Neuronal stem cell (in vitro differentiated cells): ENCODE measurements at regions not wholly inside any gene's neighbourhood (a gene's known extent, or its start where the extent isn't known, plus 50 kb on each side); places are given as distances from the start of the nearest gene placed in this dataset.
A peak's percentile ranks its signal among the peaks of the same experiment; 100 is the strongest.

Experiments
- DNase-seq: peaks from one replicate; pipeline ENCODE4 v3.0.0-alpha.2; 2013; ENCODE audit warnings: low spot score
- H2AFZ ChIP-seq: one replicate; pipeline ENCODE4 v1.6.1; 2013; ENCODE audit warnings: mild to moderate bottlenecking, low read length, inconsistent platforms
- H2AK5ac ChIP-seq: 2 replicates; pipeline ENCODE4 v1.6.1; 2013; ENCODE audit warnings: low read depth, mild to moderate bottlenecking, inconsistent platforms, low read length, moderate library complexity, mixed read lengths
- H2BK120ac ChIP-seq: 2 replicates; pipeline ENCODE4 v1.6.1; 2013; ENCODE audit warnings: low read depth, mild to moderate bottlenecking, inconsistent platforms, low read length, moderate library complexity, mixed read lengths
- H2BK12ac ChIP-seq: one replicate; pipeline ENCODE4 v1.6.1; 2013; ENCODE audit warnings: low read length, inconsistent platforms
- H2BK15ac ChIP-seq: 2 replicates; pipeline ENCODE4 v1.6.1; 2013; ENCODE audit warnings: mild to moderate bottlenecking, low read length, inconsistent platforms, mixed read lengths
- H2BK5ac ChIP-seq: one replicate; pipeline ENCODE4 v1.6.1; 2013; ENCODE audit warnings: inconsistent platforms, mild to moderate bottlenecking, low read length, moderate library complexity
- H3K14ac ChIP-seq: one replicate; pipeline ENCODE4 v1.6.1; 2013; ENCODE audit warnings: low read length, inconsistent platforms
- H3K18ac ChIP-seq: 2 replicates; pipeline ENCODE4 v1.6.1; 2013; ENCODE audit warnings: low read length, inconsistent platforms
- H3K23ac ChIP-seq: 2 replicates; pipeline ENCODE4 v1.6.1; 2013; ENCODE audit warnings: low read depth, mild to moderate bottlenecking, mixed read lengths, low read length, inconsistent platforms; ENCODE audit not compliant: poor library complexity
- H3K27ac ChIP-seq: replicated peaks from 3 replicates; pipeline ENCODE4 v1.5.1; 2013; ENCODE audit warnings: low read length, inconsistent platforms
- H3K27me3 ChIP-seq, 3 experiments: 2 replicates each; pipeline ENCODE4 v1.6.1; 2013; ENCODE audit warnings: low read length in 3 of 3, mild to moderate bottlenecking in 2 of 3, inconsistent platforms in 1 of 3, low read depth in 1 of 3, mixed read lengths in 1 of 3, moderate library complexity in 1 of 3; ENCODE audit not compliant: control insufficient read depth in 3 of 3, insufficient read depth in 3 of 3
- H3K36me3 ChIP-seq, 2 donors: replicated peaks in 1 of 2; 2 replicates each; pipeline ENCODE4 v1.6.1; 2013; ENCODE audit warnings: low read length in 2 of 2; ENCODE audit not compliant: control insufficient read depth in 2 of 2, insufficient read depth in 2 of 2
- H3K4ac ChIP-seq: 2 replicates; pipeline ENCODE4 v1.6.1; 2013; ENCODE audit warnings: inconsistent platforms, mild to moderate bottlenecking, low read length, moderate library complexity
- H3K4me1 ChIP-seq, 2 donors: 1 replicate in 1 of 2; 2 replicates in 1 of 2; pipeline ENCODE4 v1.6.1; 2013; ENCODE audit warnings: low read length in 2 of 2, low read depth in 1 of 2; ENCODE audit not compliant: control insufficient read depth in 2 of 2, insufficient read depth in 1 of 2
- H3K4me2 ChIP-seq: one replicate; pipeline ENCODE4 v1.6.1; 2013; ENCODE audit warnings: mild to moderate bottlenecking, low read length, inconsistent platforms; ENCODE audit not compliant: insufficient read depth, poor library complexity, severe bottlenecking
- H3K4me3 ChIP-seq, 2 donors: 2 replicates each; pipeline ENCODE4 v1.5.1; 2013; ENCODE audit warnings: low read length in 2 of 2, mild to moderate bottlenecking in 2 of 2, inconsistent platforms in 1 of 2, moderate library complexity in 1 of 2
- H3K79me1 ChIP-seq: one replicate; pipeline ENCODE4 v1.6.1; 2013; ENCODE audit warnings: low read depth, mild to moderate bottlenecking, inconsistent platforms, low read length, moderate library complexity
- H3K9ac ChIP-seq: one replicate; pipeline ENCODE4 v1.6.1; 2013; ENCODE audit warnings: mild to moderate bottlenecking, low read depth, low read length, inconsistent platforms; ENCODE audit not compliant: poor library complexity
- H3K9me3 ChIP-seq, 2 donors: replicated peaks in 1 of 2; 2 replicates each; pipeline versions ENCODE3 to v1.6.1; 2013; ENCODE audit warnings: low read length in 2 of 2, mild to moderate bottlenecking in 2 of 2, inconsistent platforms in 1 of 2, low read depth in 1 of 2, mixed read lengths in 1 of 2, moderate library complexity in 1 of 2; ENCODE audit not compliant: control insufficient read depth in 2 of 2, insufficient read depth in 1 of 2
- H4K8ac ChIP-seq: one replicate; pipeline ENCODE4 v1.6.1; 2013; ENCODE audit warnings: low read depth, mild to moderate bottlenecking, inconsistent platforms, low read length, moderate library complexity
- H4K91ac ChIP-seq: one replicate; pipeline ENCODE4 v1.6.1; 2013; ENCODE audit warnings: low read length, low read depth, mild to moderate bottlenecking, inconsistent platforms; ENCODE audit not compliant: poor library complexity
- WGBS, 2 donors: extraction: QIAGEN DNeasy Blood & Tissue Kit; methylation state at CpG; one replicate each; pipeline ENCODE4 v1.1.7; 2013; ENCODE audit warnings: missing lambda C conversion rate in 2 of 2, mixed read lengths in 1 of 2; ENCODE audit not compliant: insufficient read length in 2 of 2, insufficient replicate concordance in 1 of 2; ENCODE audit errors: extremely low coverage in 2 of 2; 5-methylcytosine and 5-hydroxymethylcytosine counted together

GRCh38 chr6:163780994-163781393 is 366.5 kb downstream of the QKI start:
- no peak overlapping the region for H4K91ac ChIP-seq
- no peak overlapping the region for H3K14ac ChIP-seq
- no peaks in the 10 kb centered on the region for H3K79me1 ChIP-seq
- no peak overlapping the region for H2BK15ac ChIP-seq
- no peak overlapping the region for H3K27ac ChIP-seq
- H3K4me2 ChIP-seq, result no peak overlapping the region
- no peak overlapping the region for H4K8ac ChIP-seq
- H3K36me3 ChIP-seq, result no peaks in the 10 kb centered on the region
- H2BK12ac ChIP-seq, result no peak overlapping the region
- H3K4ac ChIP-seq, result no peak overlapping the region
- H3K4me1 ChIP-seq, result peaks cover 5 to 11% of the 10 kb centered on the region in 2 donors
- H3K27me3 ChIP-seq, result no peaks in the 10 kb centered on the region
- H3K18ac ChIP-seq, result no peak overlapping the region
- peak overlapping the region; percentile 70 for H2AFZ ChIP-seq
- H2BK120ac ChIP-seq, result no peak overlapping the region
- no peak overlapping the region for H3K4me3 ChIP-seq
- H2AK5ac ChIP-seq, result no peak overlapping the region
- H3K9ac ChIP-seq, result no peak overlapping the region
- WGBS, 2 donors, result no CpG with 5 or more reads among the region's 5 CpGs
- H3K9me3 ChIP-seq, result peaks cover 0 to 2% of the 10 kb centered on the region in 2 donors
- no peak overlapping the region for H3K23ac ChIP-seq
- H2BK5ac ChIP-seq, result no peak overlapping the region
- peak; percentile 15 for DNase-seq

GRCh38 chr6:163779727-163780284 is 365.3 kb downstream of the QKI start:
- H2BK120ac ChIP-seq, result no peak overlapping the region
- no peak overlapping the region for H4K8ac ChIP-seq
- H3K9ac ChIP-seq, result no peak overlapping the region
- H3K27me3 ChIP-seq, result no peaks in the 10 kb centered on the region
- no peaks in the 10 kb centered on the region for H3K36me3 ChIP-seq
- no peak overlapping the region for H3K4me2 ChIP-seq
- H3K18ac ChIP-seq, result no peak overlapping the region
- H2BK15ac ChIP-seq, result no peak overlapping the region
- H3K4ac ChIP-seq, result no peak overlapping the region
- H4K91ac ChIP-seq, result no peak overlapping the region
- no peak overlapping the region for H3K27ac ChIP-seq
- peak overlapping the region; percentile 12 for H2BK12ac ChIP-seq
- H3K79me1 ChIP-seq, result no peaks in the 10 kb centered on the region
- H2BK5ac ChIP-seq, result no peak overlapping the region
- WGBS, 2 donors, result no CpG with 5 or more reads among the region's 7 CpGs
- peaks cover 0 to 2% of the 10 kb centered on the region in 2 donors for H3K9me3 ChIP-seq
- no peak overlapping the region for H2AFZ ChIP-seq
- H3K4me3 ChIP-seq, result no peak overlapping the region
- H3K23ac ChIP-seq, result no peak overlapping the region
- no peak overlapping the region for H3K14ac ChIP-seq
- peaks cover 5 to 14% of the 10 kb centered on the region in 2 donors for H3K4me1 ChIP-seq
- no peak for DNase-seq
- H2AK5ac ChIP-seq, result no peak overlapping the region

- Histone ChIP-seq H3K79me1 (no peaks in the 10 kb centered on the region), H4K8ac (no peak overlapping the region), H3K36me3 (no peaks in the 10 kb centered on the region), H2AFZ (no peak overlapping the region), H2BK15ac (no peak overlapping the region), H2BK5ac (no peak overlapping the region), H3K14ac (no peak overlapping the region), H2AK5ac (no peak overlapping the region), H3K4ac (no peak overlapping the region), H2BK120ac (no peak overlapping the region), H2BK12ac (no peak overlapping the region), H3K27me3 (no peaks in the 10 kb centered on the region), H3K23ac (no peak overlapping the region), H3K4me3 (no peak overlapping the region), H3K4me2 (no peak overlapping the region), H4K91ac (no peak overlapping the region), H3K27ac (no peak overlapping the region), H3K9ac (no peak overlapping the region), H3K4me1 (peaks cover 4 to 14% of the 10 kb centered on the region in 2 donors), H3K18ac (no peak overlapping the region), H3K9me3 (peaks cover 0 to 2% of the 10 kb centered on the region in 2 donors)
- WGBS, 2 donors, result no CpG with 5 or more reads among the region's 1 CpG
- DNase-seq, result no peak
Observed at GRCh38 chr6:163777716-163778115, 363.2 kb downstream of the QKI start.

GRCh38 chr6:163776906-163777686 is 362.6 kb downstream of the QKI start:
- no peak overlapping the region for H4K8ac ChIP-seq
- H2AK5ac ChIP-seq, result no peak overlapping the region
- H3K14ac ChIP-seq, result no peak overlapping the region
- no peaks in the 10 kb centered on the region for H3K79me1 ChIP-seq
- no peak overlapping the region for H2BK120ac ChIP-seq
- no peak overlapping the region for H2BK12ac ChIP-seq
- H3K36me3 ChIP-seq, result no peaks in the 10 kb centered on the region
- H3K27me3 ChIP-seq, result no peaks in the 10 kb centered on the region
- H4K91ac ChIP-seq, result no peak overlapping the region
- WGBS, 2 donors, result no CpG with 5 or more reads among the region's 10 CpGs
- H3K9me3 ChIP-seq, result peaks cover 0 to 2% of the 10 kb centered on the region in 2 donors
- no peak for DNase-seq
- no peak overlapping the region for H3K23ac ChIP-seq
- H3K27ac ChIP-seq, result no peak overlapping the region
- H2AFZ ChIP-seq, result no peak overlapping the region
- H2BK15ac ChIP-seq, result no peak overlapping the region
- H3K4me1 ChIP-seq, result peaks cover 0 to 14% of the 10 kb centered on the region in 2 donors
- H2BK5ac ChIP-seq, result no peak overlapping the region
- no peak overlapping the region for H3K4me2 ChIP-seq
- H3K4me3 ChIP-seq, result no peak overlapping the region
- no peak overlapping the region for H3K4ac ChIP-seq
- no peak overlapping the region for H3K9ac ChIP-seq
- no peak overlapping the region for H3K18ac ChIP-seq
